ENCODE measurements at regions not wholly inside any gene's neighbourhood (a gene's known extent, or its start where the extent isn't known, plus 50 kb on each side); places are given as distances from the start of the nearest gene placed in this dataset.

- no peak overlapping the region for H3K4me3 ChIP-seq
- WGBS (ENCODE audit: low lambda C conversion rate, missing lambda C conversion rate), result 44% methylated on average over 8 of the region's 8 CpGs
- no peaks in the 10 kb centered on the region for H3K9me2 ChIP-seq (replicated peaks; ENCODE audit: insufficient read depth)
- no peaks in the 10 kb centered on the region for H3K27me3 ChIP-seq
- no peaks in the 10 kb centered on the region for H3K9me3 ChIP-seq (ENCODE audit: low read depth)
- H3K4me2 ChIP-seq, result peak overlapping the region; percentile 3
- H3K79me2 ChIP-seq, result no peaks in the 10 kb centered on the region
- peak overlapping the region; percentile 69 for H3K27ac ChIP-seq
- no peak overlapping the region for H2AFZ ChIP-seq
- peaks cover 23% of the 10 kb centered on the region for H3K4me1 ChIP-seq (ENCODE audit: insufficient read depth)
- DNase-seq (ENCODE audit: low spot score), result peak; percentile 73
- H4K20me1 ChIP-seq (ENCODE audit: insufficient read depth, poor library complexity, severe bottlenecking), result no peaks in the 10 kb centered on the region
- H3K36me3 ChIP-seq (replicated peaks; ENCODE audit: insufficient read depth, low read depth), result no peaks in the 10 kb centered on the region
- TF ChIP-seq EZH2 (IDR thresholded peaks at IDR 0.05; ENCODE audit: borderline replicate concordance), result no peak
- TF ChIP-seq CTCF (IDR thresholded peaks at IDR 0.05; ENCODE audit: poor library complexity), result no peak
- TF ChIP-seq EZH2phosphoT487 (IDR thresholded peaks at IDR 0.05; ENCODE audit: low read depth, severe bottlenecking, unreplicated experiment), result no peak
Observed at GRCh38 chr13:73220966-73221720, 162.3 kb downstream of the KLF5 start.

GRCh38 chr13:73218181-73218580 lies 159.4 kb downstream of the KLF5 start:
- H3K27ac ChIP-seq, result no peak overlapping the region
- H3K4me3 ChIP-seq, result no peak overlapping the region
- no peak for DNase-seq (ENCODE audit: low spot score)
- H2AFZ ChIP-seq, result no peak overlapping the region
- TF ChIP-seq EZH2phosphoT487 (IDR thresholded peaks at IDR 0.05; ENCODE audit: low read depth, severe bottlenecking, unreplicated experiment), result no peak
- TF ChIP-seq CTCF (IDR thresholded peaks at IDR 0.05; ENCODE audit: poor library complexity), result no peak
- no peak for TF ChIP-seq EZH2 (IDR thresholded peaks at IDR 0.05; ENCODE audit: borderline replicate concordance)
- no peaks in the 10 kb centered on the region for H4K20me1 ChIP-seq (ENCODE audit: insufficient read depth, poor library complexity, severe bottlenecking)
- no peaks in the 10 kb centered on the region for H3K27me3 ChIP-seq
- H3K4me1 ChIP-seq (ENCODE audit: insufficient read depth), result peaks cover 26% of the 10 kb centered on the region
- no peaks in the 10 kb centered on the region for H3K9me2 ChIP-seq (replicated peaks; ENCODE audit: insufficient read depth)
- H3K36me3 ChIP-seq (replicated peaks; ENCODE audit: insufficient read depth, low read depth), result no peaks in the 10 kb centered on the region
- H3K9me3 ChIP-seq (ENCODE audit: low read depth), result no peaks in the 10 kb centered on the region
- no peaks in the 10 kb centered on the region for H3K79me2 ChIP-seq
- no peak overlapping the region for H3K4me2 ChIP-seq
- WGBS (ENCODE audit: low lambda C conversion rate, missing lambda C conversion rate), result 92% methylated on average over 1 of the region's 1 CpG

- Histone ChIP-seq H3K4me1 (ENCODE audit: insufficient read depth) (peaks cover 20% of the 10 kb centered on the region), H3K9me3 (ENCODE audit: low read depth) (no peaks in the 10 kb centered on the region), H4K20me1 (ENCODE audit: insufficient read depth, poor library complexity, severe bottlenecking) (no peaks in the 10 kb centered on the region), H3K9me2 (replicated peaks; ENCODE audit: insufficient read depth) (no peaks in the 10 kb centered on the region), H3K27ac (peak overlapping the region; percentile 69), H3K36me3 (replicated peaks; ENCODE audit: insufficient read depth, low read depth) (no peaks in the 10 kb centered on the region), H3K27me3 (no peaks in the 10 kb centered on the region), H3K4me2 (peak overlapping the region; percentile 25), H2AFZ (peak overlapping the region; percentile 37), H3K4me3 (no peak overlapping the region), H3K79me2 (no peaks in the 10 kb centered on the region)
- TF ChIP-seq CTCF (IDR thresholded peaks at IDR 0.05; ENCODE audit: poor library complexity) (no peak), EZH2phosphoT487 (IDR thresholded peaks at IDR 0.05; ENCODE audit: low read depth, severe bottlenecking, unreplicated experiment) (no peak), EZH2 (IDR thresholded peaks at IDR 0.05; ENCODE audit: borderline replicate concordance) (no peak)
- no peak for DNase-seq (ENCODE audit: low spot score)
- WGBS (ENCODE audit: low lambda C conversion rate, missing lambda C conversion rate), result 48% methylated on average over 5 of the region's 5 CpGs
Observed at GRCh38 chr13:73216381-73216831, 157.6 kb downstream of the KLF5 start.

All from hepatocyte (in vitro differentiated cells).